ENCODE measurements at regions not wholly inside any gene's neighbourhood (a gene's known extent, or its start where the extent isn't known, plus 50 kb on each side); places are given as distances from the start of the nearest gene placed in this dataset.

GRCh38 chr9:81119591-81119990 is 569.8 kb downstream of the TLE1 start:
- H3K4me3 ChIP-seq, result no peak overlapping the region
- TF ChIP-seq, protein P1, sequence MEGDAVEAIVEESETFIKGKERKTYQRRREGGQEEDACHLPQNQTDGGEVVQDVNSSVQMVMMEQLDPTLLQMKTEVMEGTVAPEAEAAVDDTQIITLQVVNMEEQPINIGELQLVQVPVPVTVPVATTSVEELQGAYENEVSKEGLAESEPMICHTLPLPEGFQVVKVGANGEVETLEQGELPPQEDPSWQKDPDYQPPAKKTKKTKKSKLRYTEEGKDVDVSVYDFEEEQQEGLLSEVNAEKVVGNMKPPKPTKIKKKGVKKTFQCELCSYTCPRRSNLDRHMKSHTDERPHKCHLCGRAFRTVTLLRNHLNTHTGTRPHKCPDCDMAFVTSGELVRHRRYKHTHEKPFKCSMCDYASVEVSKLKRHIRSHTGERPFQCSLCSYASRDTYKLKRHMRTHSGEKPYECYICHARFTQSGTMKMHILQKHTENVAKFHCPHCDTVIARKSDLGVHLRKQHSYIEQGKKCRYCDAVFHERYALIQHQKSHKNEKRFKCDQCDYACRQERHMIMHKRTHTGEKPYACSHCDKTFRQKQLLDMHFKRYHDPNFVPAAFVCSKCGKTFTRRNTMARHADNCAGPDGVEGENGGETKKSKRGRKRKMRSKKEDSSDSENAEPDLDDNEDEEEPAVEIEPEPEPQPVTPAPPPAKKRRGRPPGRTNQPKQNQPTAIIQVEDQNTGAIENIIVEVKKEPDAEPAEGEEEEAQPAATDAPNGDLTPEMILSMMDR (IDR thresholded peaks at IDR 0.05), result no peak
- no peak for TF ChIP-seq POLR2A (IDR thresholded peaks at IDR 0.05)
- WGBS, 4 donors, result 88 to 96% (median 92%) methylated on average over 1 of the region's 1 CpG
- DNase-seq, result no peak
- intact Hi-C loops (cut with DNase I), result no loop called here
- no peaks in the 10 kb centered on the region for H3K4me1 ChIP-seq (replicated peaks in 1 of 2)
- H3K27ac ChIP-seq, result no peak overlapping the region
- no peaks in the 10 kb centered on the region for H3K36me3 ChIP-seq (replicated peaks in 1 of 2)
- H3K9me3 ChIP-seq (replicated peaks in 1 of 3), result no peaks in the 10 kb centered on the region
- no peaks in the 10 kb centered on the region for H3K27me3 ChIP-seq

GRCh38 chr9:81118416-81118815 is 570.9 kb downstream of the TLE1 start:
- intact Hi-C loops (cut with DNase I), result no loop called here
- WGBS, 4 donors, result 88 to 94% (median 91%) methylated on average over 1 of the region's 1 CpG
- DNase-seq, result no peak

DNA sequence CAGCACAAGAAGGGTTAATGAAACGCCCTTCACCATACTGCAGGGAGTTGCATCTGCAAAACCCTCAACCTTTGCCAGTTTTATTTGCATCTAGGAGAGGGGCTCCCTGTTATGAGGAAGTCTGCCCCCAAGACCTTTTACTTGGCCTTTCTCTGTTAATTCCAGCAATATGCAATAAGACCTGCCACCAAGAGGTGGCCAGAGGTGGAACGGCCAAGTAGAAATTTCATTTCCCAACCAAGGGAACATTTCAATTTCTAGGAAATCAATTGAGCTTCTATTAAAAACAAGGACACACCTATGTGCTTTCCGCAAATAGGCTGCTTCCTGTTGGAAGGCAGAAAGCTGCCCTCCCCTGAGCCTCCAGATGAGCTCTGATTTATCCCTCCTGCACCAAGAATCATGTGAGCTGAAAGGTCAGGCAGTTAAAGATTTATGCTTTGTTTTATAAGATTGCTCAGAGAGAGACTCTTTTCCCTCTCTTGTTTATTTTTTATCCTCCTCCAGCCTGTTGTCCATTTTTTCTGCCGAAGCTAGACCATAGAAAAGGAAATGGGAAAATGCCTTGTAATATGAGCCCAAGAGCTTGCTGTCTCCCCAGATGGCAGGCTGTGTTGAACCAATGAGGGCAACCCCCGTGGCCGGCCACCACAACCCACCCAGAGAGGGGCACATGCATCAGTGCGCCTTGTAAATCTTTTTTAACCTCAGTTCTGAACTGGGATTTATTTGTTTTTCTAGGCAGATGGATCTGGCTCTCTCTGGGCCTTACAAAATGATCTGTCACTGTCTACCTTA is 572.8 kb downstream of the TLE1 start:
- H3K4me3 ChIP-seq, result no peak overlapping the region
- no peaks in the 10 kb centered on the region for H3K4me1 ChIP-seq (replicated peaks in 1 of 2)
- H3K27me3 ChIP-seq, result no peaks in the 10 kb centered on the region
- no peaks in the 10 kb centered on the region for H3K36me3 ChIP-seq (replicated peaks in 1 of 2)
- TF ChIP-seq, protein P1 (IDR thresholded peaks at IDR 0.05), result peak in 2 of 6 experiments; percentile 8 to 15
- no peak for TF ChIP-seq POLR2A (IDR thresholded peaks at IDR 0.05)
- no peaks in the 10 kb centered on the region for H3K9me3 ChIP-seq (replicated peaks in 1 of 3)
- peak in 2 of 7 donors; percentile 10 to 27 for DNase-seq
- 41 to 65% (median 55%) methylated on average over 7 of the region's 7 CpGs for WGBS, 4 donors
- peak overlapping the region in 1 of 5 donors; percentile 49 for H3K27ac ChIP-seq
- intact Hi-C loops (cut with DNase I), result no loop called here

More at GRCh38 chr9:81118416-81118815, 570.9 kb downstream of the TLE1 start:
- no peaks in the 10 kb centered on the region for H3K4me1 ChIP-seq (replicated peaks in 1 of 2)
- H3K9me3 ChIP-seq (replicated peaks in 1 of 3), result no peaks in the 10 kb centered on the region
- H3K4me3 ChIP-seq, result no peak overlapping the region
- H3K36me3 ChIP-seq (replicated peaks in 1 of 2), result no peaks in the 10 kb centered on the region
- TF ChIP-seq POLR2A (IDR thresholded peaks at IDR 0.05), result no peak
- TF ChIP-seq, protein P1 (IDR thresholded peaks at IDR 0.05), result no peak
- no peaks in the 10 kb centered on the region for H3K27me3 ChIP-seq
- H3K27ac ChIP-seq, result no peak overlapping the region

DNA sequence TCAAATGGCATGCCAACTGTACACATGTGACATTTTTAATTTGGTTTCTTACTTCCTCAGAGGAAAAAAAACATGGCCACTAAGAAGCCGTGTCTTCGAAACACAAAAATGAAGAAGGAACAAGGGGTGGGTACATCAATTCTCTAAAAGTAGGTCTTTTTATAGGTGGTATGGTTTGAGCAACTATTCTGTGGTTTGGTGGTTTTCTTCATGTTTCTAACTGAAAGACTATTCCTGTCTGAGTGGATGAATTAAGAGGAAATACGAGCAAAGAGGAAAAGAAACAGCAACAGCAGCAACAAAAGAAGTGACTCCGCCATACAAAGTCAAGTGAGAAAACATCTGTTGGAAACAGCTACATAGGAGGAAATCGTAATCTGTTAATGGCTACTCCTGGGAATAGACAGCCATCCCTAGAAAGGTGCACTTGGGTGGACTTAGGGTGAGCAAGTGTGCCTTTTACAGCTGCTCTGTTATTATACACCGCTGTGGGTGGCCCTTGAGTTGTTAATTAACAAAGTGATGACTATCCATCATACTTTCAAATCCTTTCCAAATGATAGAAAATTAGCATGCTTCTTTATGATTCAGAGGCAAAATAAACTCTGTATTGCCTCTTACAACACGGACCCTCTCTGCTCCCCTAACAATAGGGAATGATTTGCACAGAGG is 575.8 kb downstream of the TLE1 start:
- 70 to 75% (median 72%) methylated on average over 7 of the region's 7 CpGs for WGBS, 4 donors
- H3K4me1 ChIP-seq (replicated peaks in 1 of 2), result no peaks in the 10 kb centered on the region
- H3K4me3 ChIP-seq, result no peak overlapping the region
- no peaks in the 10 kb centered on the region for H3K36me3 ChIP-seq (replicated peaks in 1 of 2)
- H3K27me3 ChIP-seq, result no peaks in the 10 kb centered on the region
- TF ChIP-seq POLR2A (IDR thresholded peaks at IDR 0.05), result no peak
- TF ChIP-seq, protein P1 (IDR thresholded peaks at IDR 0.05), result no peak
- H3K27ac ChIP-seq, result no peak overlapping the region
- H3K9me3 ChIP-seq (replicated peaks in 1 of 3), result no peaks in the 10 kb centered on the region
- no peak for DNase-seq
- intact Hi-C loops (cut with DNase I), result no loop called here

Measured in adrenal gland (tissue), 9 donors.